ENCODE measurements at regions not wholly inside any gene's neighbourhood (a gene's known extent, or its start where the extent isn't known, plus 50 kb on each side); places are given as distances from the start of the nearest gene placed in this dataset.

DNA sequence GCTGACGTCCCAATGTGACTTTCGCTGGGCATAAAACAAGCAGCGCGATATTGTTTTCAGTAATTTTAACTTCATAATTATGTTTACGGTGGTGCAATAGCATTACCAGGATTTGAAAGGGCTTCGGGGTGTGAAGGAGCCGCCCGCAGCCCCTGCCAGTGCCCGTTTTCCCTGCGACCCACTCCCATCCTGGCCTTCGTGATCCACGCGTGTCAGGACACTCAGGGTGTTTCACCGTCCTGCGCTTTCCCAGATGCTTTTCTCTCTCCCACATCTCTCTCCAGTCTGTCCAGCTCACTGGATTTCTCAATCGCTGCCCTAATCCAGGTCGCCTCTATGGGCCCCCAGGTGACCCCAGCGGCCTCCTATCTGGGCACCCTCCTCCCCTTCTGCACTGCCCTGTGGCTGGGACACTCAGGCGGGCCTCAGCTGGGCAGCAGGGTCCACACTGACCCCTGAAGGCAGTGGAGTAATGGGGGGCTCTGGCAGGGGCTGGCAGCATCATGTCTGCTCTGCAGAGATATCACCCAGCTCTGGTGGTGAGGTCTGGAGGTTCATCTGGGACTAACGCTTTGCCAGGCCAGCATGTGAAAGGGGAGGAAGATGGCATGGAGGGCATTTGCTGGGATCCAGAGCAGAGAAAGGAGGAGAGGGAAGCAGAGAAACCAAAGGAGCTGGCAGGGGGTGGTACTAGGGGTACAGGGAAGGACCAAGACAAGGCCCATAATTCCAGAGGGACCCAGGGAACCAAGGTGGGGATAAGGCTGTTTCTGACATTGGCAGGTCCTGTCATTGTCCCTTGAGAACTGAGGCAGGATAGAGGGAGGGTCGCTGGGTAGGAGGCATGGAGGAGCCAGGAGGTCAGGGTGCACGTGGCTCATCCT is 622.8 kb downstream of the BRD1 start:
- intact Hi-C loops (cut with micrococcal nuclease): no loop called here
- TF ChIP-seq, protein P1, sequence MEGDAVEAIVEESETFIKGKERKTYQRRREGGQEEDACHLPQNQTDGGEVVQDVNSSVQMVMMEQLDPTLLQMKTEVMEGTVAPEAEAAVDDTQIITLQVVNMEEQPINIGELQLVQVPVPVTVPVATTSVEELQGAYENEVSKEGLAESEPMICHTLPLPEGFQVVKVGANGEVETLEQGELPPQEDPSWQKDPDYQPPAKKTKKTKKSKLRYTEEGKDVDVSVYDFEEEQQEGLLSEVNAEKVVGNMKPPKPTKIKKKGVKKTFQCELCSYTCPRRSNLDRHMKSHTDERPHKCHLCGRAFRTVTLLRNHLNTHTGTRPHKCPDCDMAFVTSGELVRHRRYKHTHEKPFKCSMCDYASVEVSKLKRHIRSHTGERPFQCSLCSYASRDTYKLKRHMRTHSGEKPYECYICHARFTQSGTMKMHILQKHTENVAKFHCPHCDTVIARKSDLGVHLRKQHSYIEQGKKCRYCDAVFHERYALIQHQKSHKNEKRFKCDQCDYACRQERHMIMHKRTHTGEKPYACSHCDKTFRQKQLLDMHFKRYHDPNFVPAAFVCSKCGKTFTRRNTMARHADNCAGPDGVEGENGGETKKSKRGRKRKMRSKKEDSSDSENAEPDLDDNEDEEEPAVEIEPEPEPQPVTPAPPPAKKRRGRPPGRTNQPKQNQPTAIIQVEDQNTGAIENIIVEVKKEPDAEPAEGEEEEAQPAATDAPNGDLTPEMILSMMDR (IDR thresholded peaks at IDR 0.05): no peak
- H3K27ac Mint-ChIP-seq: no peak overlapping the region
- WGBS (ENCODE audit: insufficient coverage): 86% methylated on average over 22 of the region's 22 CpGs
- no peak overlapping the region for H3K4me3 ChIP-seq (ENCODE audit: low read length)
- H3K36me3 Mint-ChIP-seq: no peaks in the 10 kb centered on the region
- ATAC-seq: no peak
- no peak overlapping the region for H3K4me3 Mint-ChIP-seq
- H3K27me3 Mint-ChIP-seq (ENCODE audit: low read depth in 2 of 2): peaks cover 0 to 7% of the 10 kb centered on the region in 2 donors
- H3K27ac ChIP-seq (ENCODE audit: low read length): no peak overlapping the region
- no peaks in the 10 kb centered on the region for H3K4me1 ChIP-seq (ENCODE audit: control insufficient read depth, insufficient read depth, low read length)
- DNase-seq: no peak
- H3K9me3 Mint-ChIP-seq: no peaks in the 10 kb centered on the region
- H3K27me3 ChIP-seq (ENCODE audit: control insufficient read depth, insufficient read depth, low read length): no peaks in the 10 kb centered on the region
- no peaks in the 10 kb centered on the region for H3K36me3 ChIP-seq (ENCODE audit: control insufficient read depth, insufficient read depth, low read length)
- H3K9me3 ChIP-seq (ENCODE audit: control insufficient read depth, insufficient read depth, low read length): no peaks in the 10 kb centered on the region
- H3K4me1 Mint-ChIP-seq: no peaks in the 10 kb centered on the region

DNA sequence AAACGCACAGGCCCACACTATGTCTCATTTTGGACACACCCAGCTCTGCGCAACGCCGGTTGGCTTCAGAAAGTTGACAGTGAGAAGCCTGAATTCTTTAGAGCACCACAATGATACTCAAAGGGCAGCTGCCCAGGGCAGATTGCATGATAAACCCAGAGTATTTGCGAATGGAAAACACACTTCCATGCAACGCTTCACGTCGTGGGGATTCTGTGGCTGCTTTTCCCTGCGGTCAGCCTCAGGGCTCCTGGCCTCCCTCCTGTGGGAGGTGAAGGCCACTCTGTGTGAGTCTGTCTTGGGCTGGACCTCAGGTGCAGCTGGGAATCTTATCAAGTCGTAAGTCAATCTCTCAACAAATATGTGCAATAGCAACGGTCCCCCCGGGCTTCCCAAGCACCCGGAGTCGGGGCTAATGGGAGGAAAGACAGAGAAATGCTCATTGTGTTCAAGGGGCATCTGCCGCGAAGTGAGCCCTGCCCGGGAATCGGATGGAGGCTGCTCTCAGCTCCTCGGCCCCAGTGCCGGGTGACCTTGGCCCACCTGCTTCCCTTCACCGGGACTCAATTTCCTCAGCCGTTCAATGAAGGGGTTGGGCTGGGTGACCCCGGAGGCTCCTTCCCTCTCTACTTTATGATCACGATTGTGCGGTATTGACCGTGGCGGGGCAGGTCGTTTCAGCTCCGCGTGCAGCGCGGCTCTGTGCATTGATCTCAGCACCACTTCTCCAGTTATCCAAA is 623.6 kb downstream of the BRD1 start:
- H3K4me3 Mint-ChIP-seq: no peak overlapping the region
- no peaks in the 10 kb centered on the region for H3K9me3 ChIP-seq (ENCODE audit: control insufficient read depth, insufficient read depth, low read length)
- H3K27ac Mint-ChIP-seq: no peak overlapping the region
- DNase-seq: no peak
- no peaks in the 10 kb centered on the region for H3K4me1 ChIP-seq (ENCODE audit: control insufficient read depth, insufficient read depth, low read length)
- H3K27ac ChIP-seq (ENCODE audit: low read length): no peak overlapping the region
- 91% methylated on average over 31 of the region's 32 CpGs for whole genome bisulfite sequencing (ENCODE audit: insufficient coverage)
- peaks cover 4 to 7% of the 10 kb centered on the region in 2 donors for H3K27me3 Mint-ChIP-seq (ENCODE audit: low read depth in 2 of 2)
- H3K4me1 Mint-ChIP-seq: no peaks in the 10 kb centered on the region
- TF ChIP-seq, protein P1 (IDR thresholded peaks at IDR 0.05): no peak
- ATAC-seq: no peak
- H3K4me3 ChIP-seq (ENCODE audit: low read length): no peak overlapping the region
- no peaks in the 10 kb centered on the region for H3K27me3 ChIP-seq (ENCODE audit: control insufficient read depth, insufficient read depth, low read length)
- H3K36me3 ChIP-seq (ENCODE audit: control insufficient read depth, insufficient read depth, low read length): no peaks in the 10 kb centered on the region
- intact Hi-C loops (cut with micrococcal nuclease): no loop called here
- H3K36me3 Mint-ChIP-seq: no peaks in the 10 kb centered on the region
- H3K9me3 Mint-ChIP-seq: no peaks in the 10 kb centered on the region

DNA sequence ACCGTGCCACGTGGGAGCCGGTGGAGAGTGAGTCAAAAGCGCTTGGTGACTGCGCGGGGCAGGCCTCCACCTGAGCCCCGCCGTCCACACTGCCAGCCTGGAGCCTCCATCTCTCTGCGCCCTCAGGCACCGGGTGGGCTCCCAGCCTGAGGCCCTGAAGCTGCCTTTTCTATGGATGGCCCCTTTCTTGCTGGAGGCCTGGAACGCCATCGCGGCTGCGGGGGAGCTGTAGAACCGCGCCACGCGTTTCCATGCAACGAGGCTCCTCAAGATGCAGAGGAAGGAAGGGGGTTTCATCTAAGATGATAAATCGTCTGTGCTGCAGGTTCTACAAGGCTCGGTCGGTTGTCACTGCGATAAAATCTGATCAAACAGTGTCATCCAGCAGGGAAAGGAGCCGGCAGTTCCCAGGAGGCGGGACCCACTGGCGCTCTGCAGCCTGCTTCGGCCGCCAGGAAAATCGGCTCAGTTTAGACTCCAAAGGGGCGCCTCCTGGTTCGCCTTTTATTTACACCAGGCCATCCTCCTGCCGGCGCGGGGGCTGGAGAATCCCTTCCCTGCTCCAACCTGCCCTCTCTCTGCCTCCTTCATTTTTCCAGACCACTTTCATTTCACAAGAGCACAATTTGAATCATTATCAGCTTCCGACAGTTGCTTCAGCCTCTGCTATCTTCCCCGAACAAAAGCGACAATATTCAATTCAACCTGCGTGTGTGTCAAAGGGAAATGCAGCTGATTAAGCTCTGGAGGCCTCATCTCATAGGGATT is 624.4 kb downstream of the BRD1 start:
- no peak overlapping the region for H3K27ac Mint-ChIP-seq
- 77% methylated on average over 37 of the region's 38 CpGs for WGBS (ENCODE audit: insufficient coverage)
- no peaks in the 10 kb centered on the region for H3K9me3 Mint-ChIP-seq
- H3K27ac ChIP-seq (ENCODE audit: low read length): no peak overlapping the region
- no peaks in the 10 kb centered on the region for H3K4me1 ChIP-seq (ENCODE audit: control insufficient read depth, insufficient read depth, low read length)
- no peaks in the 10 kb centered on the region for H3K4me1 Mint-ChIP-seq
- H3K4me3 ChIP-seq (ENCODE audit: low read length): no peak overlapping the region
- no peaks in the 10 kb centered on the region for H3K9me3 ChIP-seq (ENCODE audit: control insufficient read depth, insufficient read depth, low read length)
- ATAC-seq: no peak
- H3K36me3 Mint-ChIP-seq: no peaks in the 10 kb centered on the region
- TF ChIP-seq, protein P1 (IDR thresholded peaks at IDR 0.05): no peak
- intact Hi-C loops (cut with micrococcal nuclease): no loop called here
- H3K4me3 Mint-ChIP-seq: no peak overlapping the region
- H3K36me3 ChIP-seq (ENCODE audit: control insufficient read depth, insufficient read depth, low read length): no peaks in the 10 kb centered on the region
- H3K27me3 ChIP-seq (ENCODE audit: control insufficient read depth, insufficient read depth, low read length): no peaks in the 10 kb centered on the region
- peaks cover 4 to 10% of the 10 kb centered on the region in 2 donors for H3K27me3 Mint-ChIP-seq (ENCODE audit: low read depth in 2 of 2)
- DNase-seq: no peak
